Muscle layer of duodenum (tissue), 2 donors: ENCODE measurements at regions not wholly inside any gene's neighbourhood (a gene's known extent, or its start where the extent isn't known, plus 50 kb on each side); places are given as distances from the start of the nearest gene placed in this dataset.

Experiments used
- H3K27ac ChIP-seq: one replicate; pipeline ENCODE4 v1.7.0; 2013; ENCODE audit warnings: mild to moderate bottlenecking, low read length
- H3K27me3 ChIP-seq: one replicate; pipeline ENCODE4 v1.7.0; 2013; ENCODE audit warnings: low read depth, mild to moderate bottlenecking, control low read depth, low read length
- H3K36me3 ChIP-seq, 2 donors: one replicate each; pipeline ENCODE4 v1.7.0; 2013; ENCODE audit warnings: low read length in 2 of 2, control low read depth in 1 of 2, mild to moderate bottlenecking in 1 of 2; ENCODE audit not compliant: insufficient read depth in 2 of 2, control insufficient read depth in 1 of 2
- H3K4me1 ChIP-seq, 2 donors: one replicate each; pipeline ENCODE4 v1.7.0; 2013; ENCODE audit warnings: low read length in 2 of 2, mild to moderate bottlenecking in 2 of 2, control low read depth in 1 of 2, moderate library complexity in 1 of 2; ENCODE audit not compliant: insufficient read depth in 2 of 2, control insufficient read depth in 1 of 2
- H3K4me3 ChIP-seq, 2 donors: one replicate each; pipeline ENCODE4 v1.7.0; 2013; ENCODE audit warnings: low read length in 2 of 2, low read depth in 1 of 2, mild to moderate bottlenecking in 1 of 2
- H3K9me3 ChIP-seq, 2 donors: one replicate each; pipeline ENCODE4 v1.7.0; 2013; ENCODE audit warnings: low read length in 2 of 2, control low read depth in 1 of 2, mild to moderate bottlenecking in 1 of 2; ENCODE audit not compliant: control insufficient read depth in 1 of 2
- donor health status: healthy.

DNA sequence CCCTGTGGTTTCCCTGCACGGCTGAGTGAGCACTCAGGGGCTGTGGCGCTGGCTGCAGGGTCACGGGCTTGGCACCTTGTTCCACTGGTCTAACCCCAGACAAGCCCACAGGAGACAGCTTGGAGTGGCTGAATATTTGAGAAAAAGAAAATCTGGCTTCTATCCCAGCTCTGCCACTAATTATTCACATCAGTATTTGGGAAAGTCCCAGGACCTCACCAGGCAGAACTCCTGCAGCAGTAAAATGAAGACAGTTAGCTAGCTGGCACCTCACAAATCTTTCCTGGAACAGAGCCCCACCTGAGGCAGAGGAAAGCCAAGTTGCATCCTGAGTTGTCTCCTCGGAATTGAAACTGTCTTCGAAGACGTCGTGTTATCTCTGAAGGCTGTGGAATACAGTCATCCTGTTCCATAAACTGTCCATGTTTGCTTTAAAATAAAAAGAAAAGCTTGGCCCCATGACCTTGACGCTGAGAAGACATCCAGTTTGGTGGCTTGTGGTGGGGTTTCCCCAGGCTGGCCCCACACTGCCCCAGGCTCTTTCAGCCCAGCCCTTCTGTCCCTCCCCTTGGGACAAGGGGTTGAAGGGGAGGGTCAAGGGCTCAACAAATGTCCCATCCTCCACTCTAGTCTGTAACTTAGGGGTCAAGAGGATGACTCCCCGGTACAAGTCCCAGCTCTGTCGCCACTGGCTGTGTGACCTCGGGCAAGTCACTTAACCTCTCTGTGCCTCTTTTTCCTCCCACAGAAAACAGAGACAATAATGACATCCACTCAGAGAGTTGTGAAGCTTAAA lies 93.8 kb upstream of the TMPRSS2 start:
- H3K9me3 ChIP-seq, result no peaks in the 10 kb centered on the region
- no peak overlapping the region for H3K4me3 ChIP-seq
- no peaks in the 10 kb centered on the region for H3K27me3 ChIP-seq
- H3K4me1 ChIP-seq, result no peaks in the 10 kb centered on the region
- H3K27ac ChIP-seq, result no peak overlapping the region
- no peaks in the 10 kb centered on the region for H3K36me3 ChIP-seq

DNA sequence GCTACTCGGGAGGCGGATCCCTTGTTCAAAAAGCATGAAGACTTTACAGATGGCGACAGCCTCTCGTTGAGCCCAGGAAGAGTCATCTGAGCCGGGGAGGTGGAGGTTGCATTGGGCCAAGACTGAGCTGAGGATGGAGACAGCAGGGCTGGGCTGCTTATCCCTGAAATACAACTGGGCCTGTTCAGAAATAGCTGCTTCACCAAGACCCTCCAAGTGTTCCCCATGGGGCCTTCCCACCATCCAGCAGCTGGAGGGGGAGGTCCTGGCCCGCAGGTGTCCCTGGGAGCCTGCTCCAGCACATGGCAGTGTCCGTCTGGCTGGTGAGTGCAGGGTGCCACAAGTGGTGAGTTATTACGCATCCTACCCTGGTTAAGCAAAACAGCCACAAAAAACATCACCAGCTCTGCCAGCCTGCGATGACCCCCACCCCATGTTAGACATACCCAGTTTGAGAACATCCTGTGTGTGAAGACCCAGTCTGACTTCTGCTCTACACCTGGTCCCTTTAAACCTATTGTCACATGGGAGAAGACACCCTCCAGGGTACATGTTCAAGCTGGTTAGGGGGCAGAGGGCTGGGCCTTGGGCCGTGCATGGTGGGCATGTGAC lies 93.1 kb upstream of the TMPRSS2 start:
- Histone ChIP-seq H3K27ac (no peak overlapping the region), H3K27me3 (no peaks in the 10 kb centered on the region), H3K9me3 (no peaks in the 10 kb centered on the region), H3K4me3 (no peak overlapping the region), H3K4me1 (no peaks in the 10 kb centered on the region), H3K36me3 (no peaks in the 10 kb centered on the region)

DNA sequence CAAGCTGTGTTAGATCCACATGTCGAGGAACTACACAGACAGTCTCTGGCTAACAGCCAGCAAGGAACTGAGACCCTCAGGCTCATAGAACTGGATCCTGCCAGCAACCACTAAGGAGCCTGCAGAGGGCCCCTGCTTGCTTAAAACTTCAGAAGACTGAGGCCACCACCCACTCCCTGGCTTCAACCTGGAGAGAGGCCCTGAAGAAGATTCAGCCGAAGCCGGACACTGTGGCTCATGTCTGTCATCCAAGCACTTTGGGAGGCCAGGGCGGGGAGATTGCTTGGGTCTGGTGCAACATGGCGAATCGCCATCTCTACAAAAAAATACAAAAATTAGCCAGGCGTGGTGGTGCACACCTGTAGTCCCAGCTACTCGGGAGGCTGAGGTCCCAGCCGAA lies 92.6 kb upstream of the TMPRSS2 start:
- no peaks in the 10 kb centered on the region for H3K27me3 ChIP-seq
- H3K27ac ChIP-seq, result no peak overlapping the region
- H3K4me3 ChIP-seq, result no peak overlapping the region
- H3K9me3 ChIP-seq, result no peaks in the 10 kb centered on the region
- no peaks in the 10 kb centered on the region for H3K4me1 ChIP-seq
- H3K36me3 ChIP-seq, result no peaks in the 10 kb centered on the region

DNA sequence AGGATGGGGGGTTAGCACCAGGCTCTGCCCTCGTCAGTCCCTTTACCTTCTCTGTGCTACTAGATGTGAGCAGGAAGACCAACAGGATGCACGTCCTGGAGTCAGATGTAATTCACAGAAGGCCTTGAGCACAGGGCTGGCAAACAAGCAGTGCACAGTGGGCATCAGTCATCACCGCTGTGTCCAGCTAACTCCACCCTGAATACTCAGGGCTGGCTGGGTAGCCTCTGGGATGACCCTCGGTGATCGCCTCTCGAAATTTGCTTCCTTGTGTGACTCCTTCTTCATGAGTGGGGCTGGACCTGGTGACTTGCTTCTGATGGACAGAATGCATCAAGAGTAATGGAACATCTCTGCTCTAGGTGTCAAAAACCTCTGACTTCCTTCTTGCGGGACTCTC lies 92.2 kb upstream of the TMPRSS2 start:
- no peak overlapping the region for H3K27ac ChIP-seq

DNA sequence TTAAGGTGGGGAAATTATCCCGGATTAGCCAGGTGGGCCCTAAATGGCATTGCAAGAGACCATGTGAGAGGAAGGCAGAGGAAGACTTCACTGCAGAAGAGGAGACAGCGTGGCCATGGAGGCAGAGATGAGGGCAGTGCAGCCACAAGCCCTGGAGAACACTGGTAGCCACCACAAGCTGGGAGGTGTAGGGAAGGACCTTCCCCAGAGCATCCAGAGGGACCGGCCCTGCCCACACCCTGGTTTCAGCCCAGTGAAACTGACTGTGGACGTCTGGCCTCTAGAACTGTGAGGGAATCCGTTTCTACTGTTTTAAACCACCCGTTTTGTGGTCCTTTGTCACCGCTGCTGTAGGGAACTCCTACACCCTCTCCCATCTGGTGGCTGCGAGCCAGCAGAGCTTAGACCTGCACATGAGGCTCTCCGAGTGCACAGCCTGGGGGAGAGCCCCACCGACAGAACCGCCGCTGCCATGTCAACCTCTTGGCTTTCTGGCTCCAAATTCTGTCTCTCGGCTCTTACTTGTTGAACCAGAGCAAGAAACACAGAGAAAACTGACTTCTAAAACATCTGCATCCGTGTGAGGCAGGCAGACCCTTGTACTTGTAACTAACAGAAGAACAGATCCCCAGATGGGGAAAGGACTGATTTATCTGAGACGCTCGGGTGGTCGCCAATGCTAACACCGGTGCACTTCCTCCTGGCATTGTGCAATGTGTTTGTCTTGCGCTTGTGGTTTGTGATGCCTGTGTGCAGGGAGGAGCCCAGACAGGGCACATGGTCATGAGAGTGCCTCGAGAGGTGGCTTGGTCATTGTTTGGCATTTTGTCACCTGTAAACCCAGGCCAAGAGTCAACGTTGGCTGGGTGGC lies 90.8 kb upstream of the TMPRSS2 start:
- Histone ChIP-seq H3K4me1 (no peaks in the 10 kb centered on the region), H3K36me3 (no peaks in the 10 kb centered on the region), H3K27me3 (no peaks in the 10 kb centered on the region), H3K9me3 (no peaks in the 10 kb centered on the region), H3K27ac (no peak overlapping the region), H3K4me3 (no peak overlapping the region)

More for the DNA sequence above, 92.2 kb upstream of the TMPRSS2 start:
- H3K36me3 ChIP-seq, result no peaks in the 10 kb centered on the region
- no peaks in the 10 kb centered on the region for H3K9me3 ChIP-seq
- no peaks in the 10 kb centered on the region for H3K27me3 ChIP-seq
- H3K4me3 ChIP-seq, result no peak overlapping the region
- H3K4me1 ChIP-seq, result no peaks in the 10 kb centered on the region

DNA sequence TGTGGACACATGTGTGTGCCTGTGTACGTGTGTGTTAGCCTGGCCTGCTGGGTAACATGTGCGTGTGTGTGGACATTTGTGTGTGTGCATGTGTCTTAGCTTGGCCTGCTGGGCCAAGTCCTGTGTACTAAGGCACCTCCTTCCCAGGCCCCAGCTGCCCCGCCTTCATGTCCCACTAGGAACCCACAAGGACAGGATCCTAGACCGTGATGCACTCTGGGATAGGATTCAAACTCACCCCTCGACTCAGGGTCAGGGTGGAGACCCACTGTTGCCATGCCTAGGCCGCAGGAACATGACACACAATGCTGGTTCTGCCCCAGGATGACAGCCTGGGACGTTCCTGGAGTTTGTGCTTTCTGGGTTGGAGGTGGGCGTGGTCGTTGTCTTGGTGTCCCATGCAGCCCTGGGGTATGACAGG lies 89.9 kb upstream of the TMPRSS2 start:
- Histone ChIP-seq H3K9me3 (no peaks in the 10 kb centered on the region), H3K36me3 (no peaks in the 10 kb centered on the region), H3K27ac (no peak overlapping the region), H3K4me3 (no peak overlapping the region), H3K27me3 (no peaks in the 10 kb centered on the region), H3K4me1 (no peaks in the 10 kb centered on the region)

DNA sequence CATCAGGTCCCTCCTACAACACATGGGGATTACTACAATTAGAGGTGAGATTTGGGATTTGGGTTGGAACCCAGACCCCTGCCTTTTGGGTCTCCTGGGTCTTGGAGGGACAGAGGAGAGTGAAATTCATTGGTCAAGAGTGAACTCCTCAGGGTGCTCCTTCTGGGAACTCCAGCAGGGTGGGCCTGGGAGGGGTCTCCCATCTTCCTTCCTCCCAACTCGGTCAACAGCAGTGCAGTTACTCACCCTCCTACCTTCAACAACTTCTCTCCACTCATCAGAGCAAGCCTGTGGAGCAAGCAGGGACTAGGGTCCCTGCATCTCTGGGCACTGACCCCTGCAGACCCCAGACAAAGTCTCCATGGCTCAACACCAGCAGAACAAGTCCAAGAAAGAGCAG lies 89.3 kb upstream of the TMPRSS2 start:
- no peaks in the 10 kb centered on the region for H3K9me3 ChIP-seq
- no peaks in the 10 kb centered on the region for H3K4me1 ChIP-seq
- H3K27me3 ChIP-seq, result no peaks in the 10 kb centered on the region
- no peaks in the 10 kb centered on the region for H3K36me3 ChIP-seq
- H3K4me3 ChIP-seq, result no peak overlapping the region
- H3K27ac ChIP-seq, result no peak overlapping the region

DNA sequence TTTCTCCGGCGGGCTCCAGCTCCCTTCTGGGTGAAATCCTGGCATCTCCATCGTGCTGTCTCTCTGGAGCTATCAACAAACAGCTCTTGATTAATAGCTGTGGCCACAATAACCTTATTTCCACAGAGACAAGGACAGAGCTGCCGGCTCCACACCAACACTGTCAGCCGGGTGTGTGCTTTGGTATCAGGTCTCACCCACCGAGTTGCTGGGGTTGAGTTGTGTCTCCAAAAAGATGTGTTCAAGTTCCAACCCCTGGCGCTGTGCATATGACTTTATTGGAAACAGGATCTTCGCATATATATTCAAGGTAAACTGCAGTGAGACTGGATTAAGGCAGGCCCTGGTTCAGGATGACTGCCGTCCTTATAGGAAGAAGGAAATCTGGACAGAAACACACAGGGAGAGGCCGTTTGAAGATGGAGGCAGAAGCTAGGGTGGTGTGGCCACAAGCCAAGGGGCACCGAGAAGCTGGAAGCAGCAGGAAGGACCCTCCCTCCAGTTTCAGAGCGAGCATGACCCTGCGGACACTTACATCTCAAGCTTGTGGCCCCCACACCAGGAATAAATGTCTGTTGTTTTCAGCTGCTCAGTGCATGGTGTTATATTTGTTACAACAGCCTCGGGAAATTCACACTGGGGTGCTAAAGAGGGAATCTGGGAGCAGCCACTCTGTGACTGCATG lies 88.4 kb upstream of the TMPRSS2 start:
- Histone ChIP-seq H3K27ac (no peak overlapping the region), H3K27me3 (no peaks in the 10 kb centered on the region), H3K36me3 (no peaks in the 10 kb centered on the region)

DNA sequence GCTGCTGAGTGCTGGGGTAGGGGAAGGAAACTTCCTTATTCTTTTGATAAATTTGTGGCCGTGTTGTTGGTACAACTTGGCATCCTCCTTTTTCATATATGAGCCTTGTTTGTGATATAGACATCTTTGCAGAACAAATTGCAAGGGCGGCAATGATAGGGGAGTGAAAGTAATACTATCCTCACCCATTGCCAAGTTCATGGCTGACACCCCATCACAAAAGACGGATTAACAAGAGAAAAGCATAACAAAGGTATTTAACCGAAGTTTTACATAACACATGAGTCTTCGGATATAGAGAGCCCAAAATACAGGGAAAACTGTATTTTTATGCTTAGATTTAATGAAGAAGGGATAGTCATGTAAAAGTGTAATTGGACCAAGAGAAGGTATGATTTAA lies 86.3 kb upstream of the TMPRSS2 start:
- Histone ChIP-seq H3K27me3 (no peaks in the 10 kb centered on the region), H3K36me3 (no peaks in the 10 kb centered on the region), H3K9me3 (no peaks in the 10 kb centered on the region), H3K27ac (peak overlapping the region; percentile 65), H3K4me3 (no peak overlapping the region), H3K4me1 (no peaks in the 10 kb centered on the region)

More for the DNA sequence above, 88.4 kb upstream of the TMPRSS2 start:
- Histone ChIP-seq H3K4me1 (no peaks in the 10 kb centered on the region), H3K4me3 (no peak overlapping the region), H3K9me3 (no peaks in the 10 kb centered on the region)

DNA sequence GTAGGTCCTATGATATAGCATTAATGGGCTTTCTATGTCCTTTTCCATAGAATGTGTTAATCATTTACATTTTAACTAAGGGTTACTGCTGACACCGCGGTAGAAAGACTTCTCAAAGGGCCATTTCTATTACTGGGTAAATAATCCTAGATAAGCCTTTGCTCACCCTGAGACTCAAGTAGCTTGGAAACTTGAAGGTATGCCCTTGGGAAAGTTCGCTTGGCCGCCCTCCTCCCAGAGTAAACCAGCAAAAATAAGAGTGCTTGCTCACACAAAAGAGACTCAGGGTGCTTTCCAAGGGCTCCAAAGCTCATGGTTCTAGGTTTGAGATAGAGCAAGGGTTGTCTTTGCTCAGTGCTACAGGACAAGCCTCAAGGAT lies 85.8 kb upstream of the TMPRSS2 start:
- Histone ChIP-seq H3K9me3 (no peaks in the 10 kb centered on the region), H3K4me1 (no peaks in the 10 kb centered on the region), H3K36me3 (no peaks in the 10 kb centered on the region), H3K27ac (peak overlapping the region; percentile 65), H3K27me3 (no peaks in the 10 kb centered on the region), H3K4me3 (no peak overlapping the region)
